Astrocyte (in vitro differentiated cells and primary cell): ENCODE measurements at regions not wholly inside any gene's neighbourhood (a gene's known extent, or its start where the extent isn't known, plus 50 kb on each side); places are given as distances from the start of the nearest gene placed in this dataset.

ENCODE experiments used
- CTCF ChIP-seq: IDR thresholded peaks from 2 replicates; pipeline ENCODE4 v1.5.1; 2011; ENCODE audit warnings: low read depth, mild to moderate bottlenecking, inconsistent platforms, low read length, moderate library complexity; ENCODE audit not compliant: insufficient read depth
- EZH2 ChIP-seq: IDR thresholded peaks from 2 replicates; pipeline ENCODE4 v1.6.1; 2012; ENCODE audit warnings: mild to moderate bottlenecking, low read length, inconsistent platforms; ENCODE audit not compliant: insufficient read depth

GRCh38 chr3:165343185-165343584 lies 147.0 kb upstream of the SLITRK3 start:
- no peak for TF ChIP-seq CTCF
- TF ChIP-seq EZH2, result no peak
